ENCODE measurements at regions not wholly inside any gene's neighbourhood (a gene's known extent, or its start where the extent isn't known, plus 50 kb on each side); places are given as distances from the start of the nearest gene placed in this dataset.

DNA sequence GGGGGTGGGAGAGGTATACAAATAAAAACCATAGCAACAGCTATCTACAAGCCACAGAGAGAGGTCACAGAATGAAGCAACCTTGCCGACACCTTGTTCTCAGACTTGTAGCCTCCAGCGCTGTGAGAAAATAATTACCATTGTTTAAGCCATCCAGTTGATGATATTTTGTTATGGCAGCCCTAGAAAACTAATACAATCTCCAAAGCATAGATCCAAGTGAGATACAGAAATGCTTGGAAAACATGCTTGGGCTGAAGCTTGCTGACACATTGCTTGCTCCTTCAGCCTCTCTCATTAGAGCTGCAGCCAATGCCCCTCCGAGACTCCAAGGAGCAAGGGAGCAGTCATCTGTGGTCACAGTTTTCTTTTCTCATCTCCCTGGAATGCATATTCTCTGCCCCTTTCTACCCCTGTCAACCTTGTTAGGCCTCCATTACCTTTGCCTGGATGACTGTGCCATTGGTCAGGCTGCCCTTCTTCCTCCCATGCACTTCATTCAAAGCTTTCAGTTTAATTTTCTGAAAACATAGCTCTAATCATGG, 401.4 kb upstream of the KLF4 start:
- TF ChIP-seq, protein P1, sequence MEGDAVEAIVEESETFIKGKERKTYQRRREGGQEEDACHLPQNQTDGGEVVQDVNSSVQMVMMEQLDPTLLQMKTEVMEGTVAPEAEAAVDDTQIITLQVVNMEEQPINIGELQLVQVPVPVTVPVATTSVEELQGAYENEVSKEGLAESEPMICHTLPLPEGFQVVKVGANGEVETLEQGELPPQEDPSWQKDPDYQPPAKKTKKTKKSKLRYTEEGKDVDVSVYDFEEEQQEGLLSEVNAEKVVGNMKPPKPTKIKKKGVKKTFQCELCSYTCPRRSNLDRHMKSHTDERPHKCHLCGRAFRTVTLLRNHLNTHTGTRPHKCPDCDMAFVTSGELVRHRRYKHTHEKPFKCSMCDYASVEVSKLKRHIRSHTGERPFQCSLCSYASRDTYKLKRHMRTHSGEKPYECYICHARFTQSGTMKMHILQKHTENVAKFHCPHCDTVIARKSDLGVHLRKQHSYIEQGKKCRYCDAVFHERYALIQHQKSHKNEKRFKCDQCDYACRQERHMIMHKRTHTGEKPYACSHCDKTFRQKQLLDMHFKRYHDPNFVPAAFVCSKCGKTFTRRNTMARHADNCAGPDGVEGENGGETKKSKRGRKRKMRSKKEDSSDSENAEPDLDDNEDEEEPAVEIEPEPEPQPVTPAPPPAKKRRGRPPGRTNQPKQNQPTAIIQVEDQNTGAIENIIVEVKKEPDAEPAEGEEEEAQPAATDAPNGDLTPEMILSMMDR (IDR thresholded peaks at IDR 0.05): no peak
- TF ChIP-seq EP300 (IDR thresholded peaks at IDR 0.05): no peak
